Amniotic epithelial cell (primary cell): ENCODE measurements at regions not wholly inside any gene's neighbourhood (a gene's known extent, or its start where the extent isn't known, plus 50 kb on each side); places are given as distances from the start of the nearest gene placed in this dataset.
"Not testable (repeated sequence)": the region's sequence is repeated elsewhere in the genome, so short reads cannot be mapped to it uniquely, and the experiment has no call there.

ENCODE experiments used
- DNase-seq: peaks from one replicate; pipeline ENCODE4 v3.0.0-alpha.2; 2010; ENCODE audit warnings: low read depth

GRCh38 chr17:71782021-71782420 is 338.8 kb upstream of the SOX9 start:
- DNase-seq: not testable (repeated sequence)

GRCh38 chr17:71790791-71791190 is 330.0 kb upstream of the SOX9 start:
- peak; percentile 5 for DNase-seq

- no peak for DNase-seq
Measured at GRCh38 chr17:71791311-71791710, 329.5 kb upstream of the SOX9 start.

- peak; percentile 70 for DNase-seq
Measured at GRCh38 chr17:71792966-71793365, 327.9 kb upstream of the SOX9 start.

GRCh38 chr17:71793518-71793917 is 327.3 kb upstream of the SOX9 start:
- no peak for DNase-seq

- no peak for DNase-seq
Measured at GRCh38 chr17:71798701-71799100, 322.1 kb upstream of the SOX9 start.

- no peak for DNase-seq
Measured at GRCh38 chr17:71799657-71800056, 321.2 kb upstream of the SOX9 start.

GRCh38 chr17:71801301-71801700 is 319.5 kb upstream of the SOX9 start:
- DNase-seq: no peak

- no peak for DNase-seq
Measured at GRCh38 chr17:71802663-71803062, 318.2 kb upstream of the SOX9 start.

GRCh38 chr17:71803656-71804284 is 317.1 kb upstream of the SOX9 start:
- DNase-seq: no peak

- no peak for DNase-seq
Measured at GRCh38 chr17:71809537-71809936, 311.3 kb upstream of the SOX9 start.

GRCh38 chr17:71813861-71814260 is 307.0 kb upstream of the SOX9 start:
- DNase-seq: not testable (repeated sequence)

GRCh38 chr17:71821511-71821910 is 299.3 kb upstream of the SOX9 start:
- DNase-seq: peak; percentile 2

GRCh38 chr17:71824671-71825070 is 296.1 kb upstream of the SOX9 start:
- no peak for DNase-seq

GRCh38 chr17:71825687-71826086 is 295.1 kb upstream of the SOX9 start:
- DNase-seq: no peak

GRCh38 chr17:71828182-71828596 is 292.6 kb upstream of the SOX9 start:
- DNase-seq: no peak

- DNase-seq: no peak
Measured at GRCh38 chr17:71830866-71831265, 290.0 kb upstream of the SOX9 start.

- no peak for DNase-seq
Measured at GRCh38 chr17:71842986-71843385, 277.8 kb upstream of the SOX9 start.

GRCh38 chr17:71845337-71845736 is 275.5 kb upstream of the SOX9 start:
- DNase-seq: no peak

GRCh38 chr17:71846561-71847110 is 274.2 kb upstream of the SOX9 start:
- no peak for DNase-seq

- peak; percentile 29 for DNase-seq
Measured at GRCh38 chr17:71849783-71850768, 270.7 kb upstream of the SOX9 start.

- DNase-seq: no peak
Measured at GRCh38 chr17:71850812-71851211, 270.0 kb upstream of the SOX9 start.

GRCh38 chr17:71855010-71855409 is 265.8 kb upstream of the SOX9 start:
- DNase-seq: no peak
